Esophagus muscularis mucosa (tissue), 4 donors: ENCODE measurements at regions not wholly inside any gene's neighbourhood (a gene's known extent, or its start where the extent isn't known, plus 50 kb on each side); places are given as distances from the start of the nearest gene placed in this dataset.

Experiments
- DNase-seq: peaks from one replicate; pipeline ENCODE4 v3.0.0-alpha.2; 2017; ENCODE audit errors: extremely low spot score
- H3K27ac ChIP-seq, 4 donors: fragments of 200-600 bp; sonication (generic); replicated peaks in 1 of 4; 1 replicate in 3 of 4; 2 replicates in 1 of 4; pipeline ENCODE4 v1.5.1; 2016 to 2019; ENCODE audit warnings: mild to moderate bottlenecking in 1 of 4
- H3K27me3 ChIP-seq, 4 donors: fragments of 200-600 bp; sonication (generic); one replicate each; pipeline versions ENCODE4 v1.5.1 to v1.6.0; 2016 to 2019
- H3K36me3 ChIP-seq, 4 donors: fragments of 200-600 bp; sonication (generic); one replicate each; pipeline ENCODE4 v1.5.1; 2016 to 2019
- H3K4me1 ChIP-seq, 4 donors: fragments of 200-600 bp; sonication (generic); one replicate each; pipeline ENCODE4 v1.5.1; 2016 to 2019
- H3K4me3 ChIP-seq, 4 donors: fragments of 200-600 bp; sonication (generic); 1 replicate in 2 of 4; 2 replicates in 2 of 4; pipeline ENCODE4 v1.5.1; 2016 to 2019; ENCODE audit warnings: mild to moderate bottlenecking in 4 of 4, moderate library complexity in 1 of 4
- H3K9me3 ChIP-seq, 4 donors: fragments of 200-600 bp; sonication (generic); 1 replicate in 3 of 4; 2 replicates in 1 of 4; pipeline ENCODE4 v1.5.1; 2016 to 2019
- CTCF ChIP-seq, 3 experiments: fragments of 200-600 bp in 2 of 3; fragments of 450-650 bp in 1 of 3; sonication (generic) in 2 of 3; IDR thresholded peaks; one replicate each; pipeline ENCODE4 v1.5.1; 2017 to 2019; ENCODE audit warnings: antibody characterized with exemption in 3 of 3, mild to moderate bottlenecking in 2 of 3, moderate library complexity in 1 of 3
- EP300 ChIP-seq: sonication (generic); formaldehyde crosslinking; IDR thresholded peaks from one replicate; pipeline ENCODE4 v1.6.1; 2017; ENCODE audit warnings: antibody characterized with exemption
- POLR2A ChIP-seq: fragments of 450-650 bp; IDR thresholded peaks from one replicate; pipeline ENCODE4 v1.6.1; 2017; ENCODE audit warnings: antibody characterized with exemption, moderate library complexity, mild to moderate bottlenecking, low read depth
- POLR2AphosphoS5 ChIP-seq, 2 donors: sonication (generic); formaldehyde crosslinking; IDR thresholded peaks; one replicate each; pipeline ENCODE4 v1.6.1; 2017; ENCODE audit warnings: antibody characterized with exemption in 2 of 2
- WGBS: methylation state at CpG from one replicate; pipeline ENCODE4 v1.1.5; 2018; 5-methylcytosine and 5-hydroxymethylcytosine counted together
- intact Hi-C: fragments of 100-400 bp; cut with DNase I; formaldehyde crosslinking; loops from one replicate; pipeline ENCODE4 v1.15.1; 2023

DNA sequence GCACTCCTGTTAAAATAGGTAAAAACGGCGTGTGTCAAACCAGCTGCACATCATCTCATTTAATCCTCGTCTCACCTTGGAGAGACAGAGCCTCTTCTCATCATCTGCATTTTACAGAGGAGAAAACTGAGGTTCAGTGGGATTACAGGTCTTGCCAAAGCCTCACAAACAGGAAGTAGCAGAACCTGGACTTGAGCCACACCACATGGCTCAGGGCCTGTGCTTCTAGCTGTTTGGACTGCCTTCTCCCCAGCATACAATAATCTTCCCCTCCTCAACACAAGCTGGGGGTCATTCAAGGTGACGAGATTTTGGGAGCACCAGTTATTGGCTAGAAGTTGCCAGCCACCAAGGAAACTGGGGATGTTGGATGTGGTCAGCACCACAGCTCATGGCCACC lies 167.9 kb upstream of the ZC3H12A start:
- Histone ChIP-seq H3K9me3 (no peaks in the 10 kb centered on the region), H3K4me3 (no peak overlapping the region), H3K4me1 (peaks cover 0 to 3% (median 0%) of the 10 kb centered on the region in 4 donors), H3K36me3 (no peaks in the 10 kb centered on the region), H3K27me3 (peaks cover 0 to 58% (median 0%) of the 10 kb centered on the region in 4 donors), H3K27ac (no peak overlapping the region)
- DNase-seq, result no peak
- 59% methylated on average over 4 of the region's 4 CpGs for WGBS
- intact Hi-C loops, result no loop called here
- TF ChIP-seq EP300 (no peak), CTCF (IDR thresholded peaks at IDR 0.05) (no peak), POLR2A (no peak), POLR2AphosphoS5 (IDR thresholded peaks at IDR 0.05) (no peak)

DNA sequence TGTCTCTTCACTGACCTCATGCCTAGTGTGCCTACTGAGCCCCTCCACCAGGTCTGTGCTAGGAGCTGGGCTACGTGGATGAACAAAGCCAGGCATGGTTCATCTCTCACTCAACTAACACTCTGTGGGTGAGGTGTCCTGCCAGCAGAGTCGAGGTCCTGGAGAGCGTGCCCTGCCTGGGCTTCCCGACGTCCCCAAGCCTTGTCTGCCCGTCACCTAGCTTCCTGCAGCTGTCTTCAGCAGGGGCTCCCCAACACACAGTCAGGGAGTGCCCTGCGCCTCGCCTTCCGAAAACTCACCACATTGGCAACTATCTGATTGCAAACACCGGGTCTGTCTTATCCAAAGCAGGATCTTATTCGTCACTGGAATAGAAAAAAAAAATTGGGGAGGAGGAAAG lies 167.5 kb upstream of the ZC3H12A start:
- H3K27ac ChIP-seq, result no peak overlapping the region
- DNase-seq, result no peak
- no peaks in the 10 kb centered on the region for H3K36me3 ChIP-seq
- TF ChIP-seq CTCF (IDR thresholded peaks at IDR 0.05), result no peak
- intact Hi-C loops, result no loop called here
- H3K27me3 ChIP-seq, result peaks cover 0 to 58% (median 0%) of the 10 kb centered on the region in 4 donors
- 94% methylated on average over 10 of the region's 11 CpGs for WGBS
- H3K4me3 ChIP-seq, result no peak overlapping the region
- no peaks in the 10 kb centered on the region for H3K9me3 ChIP-seq
- H3K4me1 ChIP-seq, result peaks cover 0 to 3% (median 0%) of the 10 kb centered on the region in 4 donors

DNA sequence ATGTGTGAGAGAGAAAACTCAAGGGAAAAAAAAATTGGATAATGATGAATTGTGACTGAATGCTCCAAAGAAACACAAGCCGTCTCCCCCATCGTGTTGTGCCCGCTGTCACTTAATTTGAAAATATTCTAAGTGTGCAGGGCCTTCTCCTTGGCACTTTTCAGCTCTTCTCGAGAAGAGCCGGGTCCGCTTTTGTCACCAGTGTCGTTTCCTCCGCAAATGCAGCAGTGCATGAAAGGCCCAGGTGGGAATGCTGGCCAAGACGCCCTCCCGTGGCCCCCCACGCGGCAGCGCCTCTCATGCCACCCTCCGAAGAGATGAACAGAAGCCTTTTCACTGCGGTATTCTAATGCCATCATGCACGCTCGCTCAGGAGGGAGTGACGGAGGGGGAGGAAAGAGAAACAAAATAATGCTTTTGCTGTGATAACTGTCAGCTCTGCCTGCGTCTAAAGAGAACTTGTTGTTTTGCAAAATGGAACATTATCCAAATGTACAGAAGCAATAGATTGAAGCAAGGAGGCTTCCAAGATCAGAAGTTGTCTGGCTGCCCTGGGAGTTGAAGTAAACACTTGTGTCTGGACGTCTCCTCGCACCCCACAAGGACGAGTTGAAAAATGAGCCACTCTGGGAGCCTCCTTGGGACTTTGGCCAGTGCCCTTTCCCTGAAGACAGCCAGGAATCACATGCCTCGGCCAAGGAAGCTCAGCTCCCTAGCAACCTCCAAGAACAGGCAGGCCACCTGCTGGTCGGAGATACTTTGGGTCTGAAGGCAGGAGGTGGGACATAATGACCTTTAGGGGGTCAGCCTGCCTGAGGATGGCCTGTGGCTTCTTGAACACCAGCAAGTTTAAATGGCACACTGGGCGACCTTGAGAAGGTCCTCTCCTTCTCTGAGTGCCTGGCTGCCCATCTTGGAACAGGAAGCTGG lies 166.1 kb upstream of the ZC3H12A start:
- WGBS, result 61% methylated on average over 24 of the region's 25 CpGs
- Histone ChIP-seq H3K9me3 (no peaks in the 10 kb centered on the region), H3K27ac (no peak overlapping the region), H3K4me3 (no peak overlapping the region), H3K4me1 (peaks cover 0 to 3% (median 0%) of the 10 kb centered on the region in 4 donors), H3K36me3 (no peaks in the 10 kb centered on the region), H3K27me3 (peaks cover 0 to 58% (median 3%) of the 10 kb centered on the region in 4 donors)
- intact Hi-C loops, result no loop called here
- DNase-seq, result no peak
- no peak for TF ChIP-seq POLR2A
- TF ChIP-seq CTCF (IDR thresholded peaks at IDR 0.05), result no peak
- TF ChIP-seq EP300, result no peak
- TF ChIP-seq POLR2AphosphoS5 (IDR thresholded peaks at IDR 0.05), result no peak

- Histone ChIP-seq H3K4me3 (no peak overlapping the region), H3K36me3 (no peaks in the 10 kb centered on the region), H3K27ac (no peak overlapping the region), H3K9me3 (no peaks in the 10 kb centered on the region), H3K4me1 (peaks cover 0 to 3% (median 0%) of the 10 kb centered on the region in 4 donors), H3K27me3 (peaks cover 0 to 68% (median 4%) of the 10 kb centered on the region in 4 donors)
- TF ChIP-seq POLR2A, result no peak
- no peak for TF ChIP-seq POLR2AphosphoS5 (IDR thresholded peaks at IDR 0.05)
- TF ChIP-seq CTCF (IDR thresholded peaks at IDR 0.05), result no peak
- no peak for TF ChIP-seq EP300
- intact Hi-C loops, result no loop called here
- whole genome bisulfite sequencing, result 71% methylated on average over 3 of the region's 3 CpGs
- no peak for DNase-seq
These were observed 164.8 kb upstream of the ZC3H12A start for GRCh38 chr1:37309574-37309973.
